ENCODE measurements at regions not wholly inside any gene's neighbourhood (a gene's known extent, or its start where the extent isn't known, plus 50 kb on each side); places are given as distances from the start of the nearest gene placed in this dataset.

- DNase-seq, result no peak
Observed at GRCh38 chr5:26192486-26192885, 845.9 kb downstream of the CDH9 start.

- DNase-seq, result no peak
Observed at GRCh38 chr5:26181582-26181981, 856.8 kb downstream of the CDH9 start.

GRCh38 chr5:26148569-26149107, 889.7 kb downstream of the CDH9 start:
- DNase-seq, result no peak

- DNase-seq, result no peak
Observed at GRCh38 chr5:26143259-26143658, 895.1 kb downstream of the CDH9 start.

- DNase-seq, result no peak
Observed at GRCh38 chr5:26121338-26121737, 917.0 kb downstream of the CDH9 start.

- DNase-seq, result no peak
Observed at GRCh38 chr5:26104175-26104574, 934.2 kb downstream of the CDH9 start.

GRCh38 chr5:26060212-26060611, 978.2 kb downstream of the CDH9 start:
- DNase-seq, result no peak

GRCh38 chr5:26054594-26054993, 983.8 kb downstream of the CDH9 start:
- no peak for DNase-seq

- DNase-seq, result no peak
Observed at GRCh38 chr5:26034813-26035212, 1003.6 kb downstream of the CDH9 start.

GRCh38 chr5:26031481-26031880, 1006.9 kb downstream of the CDH9 start:
- no peak for DNase-seq

GRCh38 chr5:26026044-26026443, 1012.3 kb downstream of the CDH9 start:
- DNase-seq, result no peak

GRCh38 chr5:26024774-26025173, 1013.6 kb downstream of the CDH9 start:
- no peak for DNase-seq

- DNase-seq, result no peak
Observed at GRCh38 chr5:26023361-26023760, 1015.0 kb downstream of the CDH9 start.

- no peak for DNase-seq
Observed at GRCh38 chr5:26014206-26014605, 1024.2 kb downstream of the CDH9 start.

- no peak for DNase-seq
Observed at GRCh38 chr5:26012078-26012477, 1026.3 kb downstream of the CDH9 start.

GRCh38 chr5:26009742-26010141, 1028.6 kb downstream of the CDH9 start:
- no peak for DNase-seq

- DNase-seq, result no peak
Observed at GRCh38 chr5:26003966-26004365, 1034.4 kb downstream of the CDH9 start.

GRCh38 chr5:25995209-25995608, 1043.2 kb downstream of the CDH9 start:
- DNase-seq, result no peak

GRCh38 chr5:25993701-25994100, 1044.7 kb downstream of the CDH9 start:
- DNase-seq, result no peak

GRCh38 chr5:25991639-25992038, 1046.7 kb downstream of the CDH9 start:
- DNase-seq, result no peak

GRCh38 chr5:25990771-25991170, 1047.6 kb downstream of the CDH9 start:
- DNase-seq, result no peak

GRCh38 chr5:25979086-25979485, 1059.3 kb downstream of the CDH9 start:
- no peak for DNase-seq

GRCh38 chr5:25975885-25976284, 1062.5 kb downstream of the CDH9 start:
- no peak for DNase-seq

GRCh38 chr5:25974451-25974850, 1063.9 kb downstream of the CDH9 start:
- no peak for DNase-seq

GRCh38 chr5:25970906-25971489, 1067.4 kb downstream of the CDH9 start:
- DNase-seq, result no peak
